Testis (tissue), 2 donors: ENCODE measurements at regions not wholly inside any gene's neighbourhood (a gene's known extent, or its start where the extent isn't known, plus 50 kb on each side); places are given as distances from the start of the nearest gene placed in this dataset.

Source experiments
- POLR2A ChIP-seq: fragments of 450-650 bp; IDR thresholded peaks from one replicate; pipeline ENCODE4 v1.6.1; 2017; ENCODE audit warnings: antibody characterized with exemption, mild to moderate bottlenecking, moderate library complexity
- TF ChIP-seq, protein P1 (sequence below), 3 experiments: fragments of 450-650 bp in 2 of 3; fragments of 200-600 bp in 1 of 3; sonication (generic) in 1 of 3; IDR thresholded peaks; one replicate each; pipeline ENCODE4 v1.5.1; 2016 to 2019; ENCODE audit warnings: antibody characterized with exemption in 3 of 3, mild to moderate bottlenecking in 2 of 3, moderate library complexity in 1 of 3

DNA sequence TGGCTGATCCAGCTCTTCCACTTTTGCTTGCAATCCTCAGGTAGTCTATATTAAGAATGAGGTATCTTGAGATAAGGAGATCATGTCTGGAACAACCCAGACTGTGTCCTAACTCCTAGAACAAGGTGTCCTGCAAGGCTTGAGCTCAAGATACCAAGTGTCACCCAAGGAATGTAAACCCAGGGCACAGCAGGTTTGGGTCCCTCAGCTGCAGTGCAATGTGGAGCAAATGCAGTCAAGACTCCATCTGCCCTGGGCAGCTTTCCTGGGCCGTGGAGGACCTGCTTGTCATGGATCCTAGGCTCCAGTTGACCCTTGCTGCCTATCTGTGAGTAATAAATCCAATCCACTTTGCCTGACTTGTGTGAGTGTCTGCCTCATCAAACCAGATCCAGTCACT lies 166.1 kb downstream of the OTOR start:
- no peak for TF ChIP-seq POLR2A
- TF ChIP-seq, protein P1, sequence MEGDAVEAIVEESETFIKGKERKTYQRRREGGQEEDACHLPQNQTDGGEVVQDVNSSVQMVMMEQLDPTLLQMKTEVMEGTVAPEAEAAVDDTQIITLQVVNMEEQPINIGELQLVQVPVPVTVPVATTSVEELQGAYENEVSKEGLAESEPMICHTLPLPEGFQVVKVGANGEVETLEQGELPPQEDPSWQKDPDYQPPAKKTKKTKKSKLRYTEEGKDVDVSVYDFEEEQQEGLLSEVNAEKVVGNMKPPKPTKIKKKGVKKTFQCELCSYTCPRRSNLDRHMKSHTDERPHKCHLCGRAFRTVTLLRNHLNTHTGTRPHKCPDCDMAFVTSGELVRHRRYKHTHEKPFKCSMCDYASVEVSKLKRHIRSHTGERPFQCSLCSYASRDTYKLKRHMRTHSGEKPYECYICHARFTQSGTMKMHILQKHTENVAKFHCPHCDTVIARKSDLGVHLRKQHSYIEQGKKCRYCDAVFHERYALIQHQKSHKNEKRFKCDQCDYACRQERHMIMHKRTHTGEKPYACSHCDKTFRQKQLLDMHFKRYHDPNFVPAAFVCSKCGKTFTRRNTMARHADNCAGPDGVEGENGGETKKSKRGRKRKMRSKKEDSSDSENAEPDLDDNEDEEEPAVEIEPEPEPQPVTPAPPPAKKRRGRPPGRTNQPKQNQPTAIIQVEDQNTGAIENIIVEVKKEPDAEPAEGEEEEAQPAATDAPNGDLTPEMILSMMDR (IDR thresholded peaks at IDR 0.05) = no peak
